Neural crest cell (in vitro differentiated cells): ENCODE measurements at regions not wholly inside any gene's neighbourhood (a gene's known extent, or its start where the extent isn't known, plus 50 kb on each side); places are given as distances from the start of the nearest gene placed in this dataset.
"Not testable (repeated sequence)": the region's sequence is repeated elsewhere in the genome, so short reads cannot be mapped to it uniquely, and the experiment has no call there.

ENCODE experiments used
- DNase-seq: peaks from one replicate; pipeline ENCODE4 v3.0.0; 2021; ENCODE audit warnings: low read depth, mixed read lengths, low spot score
- H3K27ac Mint-ChIP-seq: one replicate; pipeline ENCODE4 v1.8.0; 2021; ENCODE audit warnings: mild to moderate bottlenecking, mixed read lengths; ENCODE audit not compliant: unreplicated experiment
- H3K27me3 Mint-ChIP-seq: 2 replicates; pipeline ENCODE4 v1.8.0; 2021; ENCODE audit warnings: low read depth, mild to moderate bottlenecking, mixed read lengths
- H3K36me3 Mint-ChIP-seq: 2 replicates; pipeline ENCODE4 v1.8.0; 2021; ENCODE audit warnings: low read depth, mild to moderate bottlenecking, mixed read lengths
- H3K4me1 Mint-ChIP-seq: 2 replicates; pipeline ENCODE4 v1.8.0; 2021; ENCODE audit warnings: mixed read lengths
- H3K4me3 Mint-ChIP-seq: one replicate; pipeline ENCODE4 v1.8.0; 2021; ENCODE audit warnings: mild to moderate bottlenecking, mixed read lengths
- H3K9me3 Mint-ChIP-seq: 2 replicates; pipeline ENCODE4 v1.8.0; 2021; ENCODE audit warnings: mixed read lengths
- CTCF ChIP-seq: fragments of 200-600 bp; sonication (generic); conservative IDR thresholded peaks from 2 replicates; pipeline ENCODE4 v1.5.0; 2021; ENCODE audit warnings: antibody characterized with exemption, mild to moderate bottlenecking

DNA sequence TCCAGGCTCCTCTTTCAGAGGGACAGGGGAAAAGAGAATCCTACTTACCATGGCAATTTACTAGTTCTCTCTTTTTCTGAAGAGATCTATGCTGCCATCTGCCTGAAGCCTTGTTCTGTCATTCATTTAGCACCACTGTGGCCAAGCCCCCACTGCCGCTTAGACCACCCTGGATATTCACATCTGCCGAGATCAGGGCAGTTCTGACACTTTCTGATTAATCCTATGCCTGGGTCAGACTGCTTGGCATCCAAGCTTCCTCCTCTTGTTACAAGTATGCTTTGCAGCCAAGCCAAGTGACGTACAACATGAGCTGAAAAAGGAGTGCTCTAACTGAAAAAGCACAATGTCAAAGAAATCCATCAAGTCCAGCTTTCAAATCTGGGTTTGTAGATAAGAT is 332.6 kb downstream of the SUCLG1 start:
- TF ChIP-seq CTCF = no peak
- H3K27ac Mint-ChIP-seq = no peak overlapping the region
- H3K9me3 Mint-ChIP-seq = peaks cover 5% of the 10 kb centered on the region
- H3K36me3 Mint-ChIP-seq = peaks cover 3% of the 10 kb centered on the region
- H3K4me1 Mint-ChIP-seq = peaks cover under 1% of the 10 kb centered on the region
- H3K4me3 Mint-ChIP-seq = no peak overlapping the region
- H3K27me3 Mint-ChIP-seq = no peaks in the 10 kb centered on the region
- DNase-seq = no peak

DNA sequence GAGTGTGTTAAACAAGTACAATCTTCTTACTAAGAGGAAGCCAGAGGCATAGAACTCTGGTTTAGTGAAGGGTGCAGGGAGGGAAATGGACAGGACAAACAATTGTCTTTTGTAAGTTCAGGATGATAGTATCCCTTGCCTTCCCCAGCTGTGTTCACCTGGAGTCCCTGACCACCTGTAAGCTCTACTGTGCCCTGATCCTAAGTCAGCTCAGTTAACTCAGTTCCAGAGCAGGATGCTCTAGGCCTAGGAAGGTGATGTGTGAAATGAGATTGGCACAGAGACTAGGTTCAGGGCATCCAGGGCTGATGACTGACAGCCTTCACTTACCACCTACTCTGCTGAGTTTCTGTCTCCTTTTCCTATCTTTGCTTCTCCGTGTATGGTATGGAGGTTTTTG is 333.0 kb downstream of the SUCLG1 start:
- H3K27ac Mint-ChIP-seq = no peak overlapping the region
- peaks cover 5% of the 10 kb centered on the region for H3K9me3 Mint-ChIP-seq
- TF ChIP-seq CTCF = no peak
- no peak for DNase-seq
- H3K4me3 Mint-ChIP-seq = no peak overlapping the region
- H3K36me3 Mint-ChIP-seq = peaks cover 3% of the 10 kb centered on the region
- no peaks in the 10 kb centered on the region for H3K27me3 Mint-ChIP-seq
- no peaks in the 10 kb centered on the region for H3K4me1 Mint-ChIP-seq

DNA sequence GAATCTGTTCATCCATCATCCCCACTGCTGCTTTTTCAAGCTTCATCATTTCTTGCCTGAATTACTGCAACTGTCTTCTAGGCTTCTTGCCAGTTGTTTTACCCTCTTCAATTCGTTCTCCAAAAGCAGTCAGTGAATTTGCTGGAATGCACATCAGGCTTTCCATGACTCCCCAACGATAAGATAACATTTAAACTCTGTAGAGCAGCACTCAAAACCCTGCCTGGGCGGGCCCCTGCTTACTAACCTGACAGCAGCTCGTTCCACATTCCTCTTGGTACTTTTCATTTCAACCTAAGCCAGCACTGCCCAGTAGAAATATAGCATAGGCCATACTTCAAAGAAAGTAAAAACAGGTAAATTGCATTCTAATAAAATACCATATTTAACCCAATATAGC is 342.9 kb downstream of the SUCLG1 start:
- Mint-ChIP-seq H3K4me1 (no peaks in the 10 kb centered on the region), H3K9me3 (peaks cover 13% of the 10 kb centered on the region), H3K27me3 (no peaks in the 10 kb centered on the region), H3K4me3 (no peak overlapping the region), H3K36me3 (peaks cover 5% of the 10 kb centered on the region), H3K27ac (no peak overlapping the region)
- no peak for TF ChIP-seq CTCF
- DNase-seq = no peak

DNA sequence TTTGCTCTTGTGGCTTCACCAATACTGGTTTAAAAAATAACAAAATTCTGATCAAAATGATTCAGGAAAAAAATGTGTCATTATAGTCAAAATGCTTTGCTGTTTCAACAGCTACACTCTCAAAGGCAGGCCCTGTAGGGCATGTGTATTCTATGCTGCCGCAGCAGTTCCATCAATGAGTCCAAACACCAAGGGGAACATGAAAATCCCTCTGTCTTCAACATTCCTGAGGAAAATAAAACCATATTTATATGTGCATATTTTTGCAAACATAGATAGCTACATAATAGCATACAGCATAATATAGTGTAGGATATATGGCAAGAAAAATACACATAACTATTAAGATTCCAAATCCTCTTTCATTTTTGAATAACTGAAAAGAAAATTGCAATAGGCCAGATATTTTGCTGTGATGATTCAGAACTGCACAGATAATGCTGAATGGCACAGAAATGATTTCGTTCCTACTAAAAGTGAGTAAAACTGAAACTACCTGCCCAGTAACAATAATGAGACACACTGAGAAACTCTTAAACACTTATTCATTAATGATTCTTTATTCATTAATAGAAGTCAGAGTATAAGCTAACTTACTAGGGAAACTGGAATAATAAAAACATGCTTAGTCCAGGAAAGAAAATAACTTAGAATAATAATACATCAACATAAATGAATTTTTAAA is 343.8 kb downstream of the SUCLG1 start:
- Mint-ChIP-seq H3K9me3 (peaks cover 13% of the 10 kb centered on the region), H3K4me3 (no peak overlapping the region), H3K27ac (no peak overlapping the region), H3K27me3 (no peaks in the 10 kb centered on the region), H3K4me1 (no peaks in the 10 kb centered on the region), H3K36me3 (peaks cover 5% of the 10 kb centered on the region)
- no peak for DNase-seq
- TF ChIP-seq CTCF = no peak

DNA sequence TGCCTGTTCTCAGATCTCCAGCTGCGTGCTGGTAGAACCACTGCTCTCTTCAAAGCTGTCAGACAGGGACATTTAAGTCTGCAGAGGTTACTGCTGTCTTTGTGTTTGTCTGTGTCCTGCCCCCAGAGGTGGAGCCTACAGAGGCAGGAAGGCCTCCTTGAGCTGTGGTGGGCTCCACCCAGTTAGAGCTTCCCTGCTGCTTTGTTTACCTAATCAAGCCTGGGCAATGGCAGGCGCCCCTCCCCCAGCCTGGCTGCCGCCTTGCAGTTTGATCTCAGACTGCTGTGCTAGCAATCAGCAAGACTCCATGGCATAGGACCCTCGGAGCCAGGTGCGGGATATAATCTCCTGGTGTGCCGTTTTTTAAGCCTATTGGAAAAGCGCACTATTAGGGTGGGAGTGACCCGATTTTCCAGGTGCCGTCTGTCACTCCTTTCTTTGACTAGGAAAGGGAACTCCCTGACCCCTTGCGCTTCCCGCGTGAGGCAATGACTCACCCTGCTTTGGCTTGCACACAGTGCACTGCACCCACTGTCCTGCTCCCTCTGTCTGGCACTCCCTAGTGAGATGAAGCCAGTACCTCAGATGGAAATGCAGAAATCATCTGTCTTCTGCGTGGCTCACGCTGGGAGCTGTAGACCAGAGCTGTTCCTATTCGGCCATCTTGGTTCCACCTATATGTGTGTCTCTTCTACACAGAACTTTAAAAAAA is 355.1 kb downstream of the SUCLG1 start:
- DNase-seq, H3K4me1 Mint-ChIP-seq, H3K36me3 Mint-ChIP-seq, H3K27ac Mint-ChIP-seq, H3K4me3 Mint-ChIP-seq, H3K27me3 Mint-ChIP-seq, H3K9me3 Mint-ChIP-seq: not testable (repeated sequence)

GRCh38 chr2:84102274-84102673 is 356.8 kb downstream of the SUCLG1 start:
- Mint-ChIP-seq H3K36me3 (peaks cover 9% of the 10 kb centered on the region), H3K27ac (no peak overlapping the region), H3K4me3 (no peak overlapping the region), H3K9me3 (peaks cover 9% of the 10 kb centered on the region), H3K27me3 (no peaks in the 10 kb centered on the region), H3K4me1 (no peaks in the 10 kb centered on the region)
- DNase-seq = no peak
- TF ChIP-seq CTCF = no peak
